ENCODE measurements at regions not wholly inside any gene's neighbourhood (a gene's known extent, or its start where the extent isn't known, plus 50 kb on each side); places are given as distances from the start of the nearest gene placed in this dataset.
"Not testable (repeated sequence)": the region's sequence is repeated elsewhere in the genome, so short reads cannot be mapped to it uniquely, and the experiment has no call there.

- Histone ChIP-seq H3K36me3 (no peaks in the 10 kb centered on the region), H3K9me3 (no peaks in the 10 kb centered on the region), H3K4me1 (peaks cover 4% of the 10 kb centered on the region), H3K27ac (no peak overlapping the region), H3K4me3 (no peak overlapping the region), H3K27me3 (no peaks in the 10 kb centered on the region)
- TF ChIP-seq POLR2A (IDR thresholded peaks at IDR 0.05) (no peak), CTCF (IDR thresholded peaks at IDR 0.05) (no peak), POLR2AphosphoS5 (IDR thresholded peaks at IDR 0.05; ENCODE audit: insufficient read depth in 1 of 2, low read depth in 1 of 2) (no peak)
- intact Hi-C loops (cut with DNase I): no loop called here
- no peak for DNase-seq (ENCODE audit: extremely low spot score in 2 of 2)
Measured at GRCh38 chr20:51934301-51935002, 132.1 kb upstream of the SALL4 start.

- Histone ChIP-seq H3K4me3 (no peak overlapping the region), H3K9me3 (no peaks in the 10 kb centered on the region), H3K27me3 (no peaks in the 10 kb centered on the region), H3K36me3 (no peaks in the 10 kb centered on the region), H3K27ac (no peak overlapping the region), H3K4me1 (no peaks in the 10 kb centered on the region)
- TF ChIP-seq POLR2AphosphoS5 (IDR thresholded peaks at IDR 0.05; ENCODE audit: insufficient read depth in 1 of 2, low read depth in 1 of 2): no peak
- no peak for TF ChIP-seq POLR2A (IDR thresholded peaks at IDR 0.05)
- TF ChIP-seq CTCF (IDR thresholded peaks at IDR 0.05): no peak
- intact Hi-C loops (cut with DNase I): no loop called here
- no peak for DNase-seq (ENCODE audit: extremely low spot score in 2 of 2)
Measured at GRCh38 chr20:51931371-51931781, 129.1 kb upstream of the SALL4 start.

GRCh38 chr20:51930775-51931174 is 128.5 kb upstream of the SALL4 start:
- Histone ChIP-seq H3K27me3 (no peaks in the 10 kb centered on the region), H3K4me3 (no peak overlapping the region), H3K36me3 (no peaks in the 10 kb centered on the region), H3K9me3 (no peaks in the 10 kb centered on the region), H3K27ac (no peak overlapping the region), H3K4me1 (no peaks in the 10 kb centered on the region)
- DNase-seq (ENCODE audit: extremely low spot score in 2 of 2): no peak
- TF ChIP-seq POLR2A (IDR thresholded peaks at IDR 0.05): no peak
- TF ChIP-seq CTCF (IDR thresholded peaks at IDR 0.05): no peak
- no peak for TF ChIP-seq POLR2AphosphoS5 (IDR thresholded peaks at IDR 0.05; ENCODE audit: insufficient read depth in 1 of 2, low read depth in 1 of 2)
- intact Hi-C loops (cut with DNase I): no loop called here

GRCh38 chr20:51928931-51929330 is 126.6 kb upstream of the SALL4 start:
- Histone ChIP-seq H3K27ac (no peak overlapping the region), H3K9me3 (no peaks in the 10 kb centered on the region), H3K36me3 (no peaks in the 10 kb centered on the region), H3K4me3 (no peak overlapping the region), H3K4me1 (no peaks in the 10 kb centered on the region), H3K27me3 (no peaks in the 10 kb centered on the region)
- intact Hi-C loops (cut with DNase I): no loop called here
- TF ChIP-seq POLR2AphosphoS5 (IDR thresholded peaks at IDR 0.05; ENCODE audit: insufficient read depth in 1 of 2, low read depth in 1 of 2) (no peak), CTCF (IDR thresholded peaks at IDR 0.05) (no peak), POLR2A (IDR thresholded peaks at IDR 0.05) (no peak)
- DNase-seq (ENCODE audit: extremely low spot score in 2 of 2): no peak

GRCh38 chr20:51927970-51928369 is 125.6 kb upstream of the SALL4 start:
- DNase-seq (ENCODE audit: extremely low spot score in 2 of 2); H3K9me3 ChIP-seq; H3K4me1 ChIP-seq; H3K27ac ChIP-seq; H3K27me3 ChIP-seq; intact Hi-C loops (cut with DNase I); H3K36me3 ChIP-seq; H3K4me3 ChIP-seq: not testable (repeated sequence)
